ENCODE measurements at regions not wholly inside any gene's neighbourhood (a gene's known extent, or its start where the extent isn't known, plus 50 kb on each side); places are given as distances from the start of the nearest gene placed in this dataset.

DNA sequence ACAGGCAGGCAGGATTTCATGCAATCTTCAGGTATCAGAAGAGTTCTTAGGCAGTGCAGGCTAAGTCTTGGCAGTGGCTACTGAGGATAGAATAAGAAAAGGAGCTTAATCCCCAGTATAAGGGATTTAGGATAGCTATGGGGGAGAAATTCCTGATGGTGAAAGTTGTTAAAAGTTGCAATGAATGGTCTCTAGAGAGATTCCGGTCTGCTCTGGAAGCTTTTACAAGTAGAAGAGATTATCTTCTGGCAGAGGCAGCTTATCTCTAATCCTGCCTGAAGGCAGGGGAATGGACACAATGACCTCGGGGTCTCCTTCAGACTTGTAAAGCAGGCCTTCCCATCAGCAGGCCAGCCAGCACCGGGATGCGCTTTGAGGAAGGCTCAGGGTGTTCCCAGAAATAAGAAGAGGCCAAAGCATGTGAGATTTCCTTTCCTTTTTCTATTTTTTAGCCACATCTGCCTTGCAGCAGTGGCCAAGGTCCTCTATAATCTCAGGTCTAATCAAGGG is 253.9 kb upstream of the KLHL29 start:
- no peak for DNase-seq

DNA sequence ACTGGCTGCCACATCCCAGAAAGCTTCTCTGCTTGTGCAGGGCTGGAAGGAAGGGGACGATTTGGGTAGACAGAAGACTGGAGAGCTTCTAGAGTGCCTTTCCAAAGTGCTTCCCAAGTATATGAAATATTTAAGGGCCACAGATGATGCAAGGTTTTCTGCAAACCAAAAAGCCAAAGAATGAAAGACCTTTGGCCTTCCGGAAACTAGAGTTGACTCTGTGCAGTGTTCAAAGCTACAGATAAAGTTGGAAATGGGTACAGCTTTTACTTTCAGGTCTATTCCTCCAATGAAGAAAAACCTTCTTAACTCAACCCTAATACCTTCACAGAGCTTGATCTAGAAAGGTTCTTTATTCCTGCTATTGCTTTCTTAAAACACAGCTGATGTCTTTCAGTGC is 253.0 kb upstream of the KLHL29 start:
- DNase-seq, result no peak

DNA sequence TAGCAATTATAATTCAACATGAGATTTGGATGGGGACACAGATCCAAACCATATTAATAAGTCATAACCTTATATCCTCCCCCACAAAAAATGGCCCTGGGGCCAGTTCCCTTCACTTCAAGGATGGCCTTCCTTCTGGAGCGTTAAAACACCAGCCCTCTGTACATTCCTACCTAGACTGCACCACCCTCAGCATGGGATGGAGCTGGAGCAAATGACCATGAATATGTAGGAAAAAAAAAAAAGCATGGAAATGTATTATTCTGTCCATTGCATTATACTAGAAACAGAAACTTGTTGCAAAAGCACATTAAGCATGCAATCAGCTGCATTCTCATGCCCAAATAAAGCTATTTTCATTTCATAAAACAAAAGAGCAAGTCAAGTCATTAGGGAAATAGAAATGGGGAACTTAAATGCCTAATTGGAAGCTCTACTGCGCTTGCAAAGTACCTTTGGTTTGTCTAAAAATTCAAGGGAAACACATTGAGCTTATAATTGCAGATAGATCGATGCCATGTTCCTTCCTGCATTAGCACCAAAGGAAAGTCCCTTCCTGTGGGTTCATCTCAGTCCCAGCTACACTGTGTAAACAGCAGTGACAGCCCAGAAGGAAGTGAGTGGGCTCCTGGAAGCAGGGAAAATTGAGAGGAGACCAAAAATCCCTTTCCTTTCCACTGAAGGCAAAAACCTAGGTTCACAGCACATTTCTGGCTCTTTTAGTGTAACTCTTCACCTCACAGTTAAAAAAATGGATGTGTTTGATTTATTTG is 252.0 kb upstream of the KLHL29 start:
- DNase-seq, result no peak

DNA sequence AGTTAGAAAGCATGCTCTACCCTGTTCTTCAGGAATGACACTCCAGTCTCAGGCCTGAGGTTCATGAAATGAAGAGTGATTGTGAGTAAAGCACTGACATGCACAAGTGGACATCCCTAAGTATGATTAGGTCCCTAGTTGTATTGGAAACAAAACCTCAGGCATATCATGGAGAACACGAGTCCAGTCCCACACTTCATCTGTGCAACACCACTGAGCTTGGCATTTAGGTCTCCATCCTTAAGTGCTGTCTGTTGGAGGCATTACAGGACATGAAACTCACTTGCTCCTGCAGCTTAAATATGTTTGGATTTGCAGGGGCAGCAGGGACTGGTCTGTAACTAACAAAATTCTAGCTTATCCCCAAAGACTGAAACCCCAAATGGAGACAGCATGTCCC is 250.3 kb upstream of the KLHL29 start:
- no peak for DNase-seq

DNA sequence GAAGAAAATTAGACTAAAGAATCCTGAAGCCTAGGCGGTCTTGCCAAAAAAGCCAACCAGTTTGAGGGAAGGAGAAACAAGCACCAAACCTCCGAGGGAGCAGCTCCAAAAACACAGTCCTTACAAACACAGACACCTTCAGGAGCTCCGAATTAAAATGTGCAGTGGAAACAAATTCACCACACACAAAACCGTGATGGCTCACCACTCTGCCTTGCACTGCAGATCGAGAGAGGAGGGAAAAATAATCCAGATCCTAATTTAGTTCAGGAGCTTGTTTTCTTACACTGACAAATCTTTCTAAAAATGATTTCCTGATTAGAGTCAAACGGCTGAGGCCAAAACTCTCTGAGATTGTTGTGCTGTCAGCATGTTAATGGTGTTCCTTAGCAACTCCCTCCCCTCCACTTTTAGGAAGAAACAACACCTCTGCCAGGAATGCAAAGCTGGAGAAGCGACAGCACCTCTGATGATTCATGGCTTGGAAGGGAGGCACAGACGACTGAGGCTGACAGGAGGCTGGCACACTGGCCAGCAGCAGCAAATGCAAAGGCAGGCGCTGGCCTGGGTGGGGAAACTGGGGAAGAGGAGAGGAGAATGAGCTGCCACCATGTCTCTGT is 249.4 kb upstream of the KLHL29 start:
- DNase-seq, result no peak

DNA sequence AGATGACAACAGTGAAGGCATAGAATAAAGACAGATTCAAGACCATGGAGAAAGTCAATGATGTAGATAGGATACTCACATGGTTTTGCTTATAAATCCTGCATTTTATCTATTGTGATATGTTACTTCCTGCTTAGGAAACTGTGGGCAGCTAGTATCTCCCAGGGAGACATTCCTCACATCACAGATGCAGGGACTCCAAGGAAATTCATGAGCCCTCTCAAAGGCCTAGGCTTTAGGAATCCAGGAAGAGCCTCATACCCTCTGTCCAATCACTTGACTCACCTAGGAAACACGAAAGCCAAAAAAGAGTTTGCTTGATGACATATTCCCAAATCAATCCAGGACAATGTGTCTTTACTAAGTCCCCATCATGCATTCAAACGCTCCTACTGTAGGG is 247.8 kb upstream of the KLHL29 start:
- DNase-seq, result no peak

DNA sequence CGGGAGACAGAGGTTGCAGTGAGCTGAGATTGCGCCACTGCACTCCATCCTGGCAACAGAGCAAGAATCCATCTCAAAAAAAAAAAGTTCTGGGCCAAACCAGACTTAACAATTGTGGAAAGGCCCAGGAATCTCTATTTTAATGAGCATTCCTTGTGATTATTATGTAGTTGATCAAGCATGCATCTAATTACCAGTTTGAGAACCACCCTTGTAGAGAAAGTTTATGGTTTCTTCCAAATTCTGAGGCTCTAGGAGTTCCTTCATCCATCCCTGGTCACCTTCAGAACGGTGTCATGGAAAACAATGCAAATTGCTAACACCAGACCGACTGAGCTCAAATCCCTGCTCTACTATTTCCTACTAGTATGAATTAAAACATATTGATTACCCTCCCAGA is 246.3 kb upstream of the KLHL29 start:
- no peak for DNase-seq

DNA sequence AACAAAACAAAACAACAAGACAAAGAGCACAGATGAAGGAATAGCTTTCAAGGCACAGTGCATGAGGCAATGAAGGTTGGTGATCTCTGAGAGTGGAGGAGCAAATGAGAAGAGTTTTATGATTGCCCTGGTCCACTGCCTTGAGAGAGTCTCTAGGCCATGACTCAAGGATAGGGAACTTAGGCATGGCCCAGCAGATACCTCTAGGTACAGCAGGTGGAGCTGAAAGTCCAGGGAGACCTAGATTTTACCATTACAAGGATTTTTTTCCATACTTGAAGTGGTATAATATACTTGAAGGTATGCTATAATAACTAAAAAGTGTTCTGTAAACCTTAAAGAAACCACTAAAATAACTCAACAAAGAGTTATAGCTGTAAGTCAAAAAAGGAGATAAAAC is 239.5 kb upstream of the KLHL29 start:
- no peak for DNase-seq

DNA sequence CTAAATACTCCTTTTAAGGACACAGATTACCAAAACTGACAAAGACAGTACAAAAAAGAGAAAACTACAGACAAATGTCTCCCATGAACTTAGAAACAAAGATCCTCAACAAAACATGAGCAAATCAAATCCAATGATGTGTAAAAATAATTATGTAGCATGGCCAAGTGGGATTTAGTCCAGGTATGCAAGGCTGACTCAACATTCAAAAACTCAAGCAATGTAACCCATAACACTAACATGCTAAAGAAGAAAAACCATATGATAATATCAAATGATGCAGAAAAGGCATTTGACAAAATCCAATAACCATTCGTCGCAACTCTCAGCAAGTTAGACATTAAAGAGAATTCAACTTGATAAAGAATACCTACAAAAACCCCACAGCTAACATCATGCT is 239.0 kb upstream of the KLHL29 start:
- no peak for DNase-seq

DNA sequence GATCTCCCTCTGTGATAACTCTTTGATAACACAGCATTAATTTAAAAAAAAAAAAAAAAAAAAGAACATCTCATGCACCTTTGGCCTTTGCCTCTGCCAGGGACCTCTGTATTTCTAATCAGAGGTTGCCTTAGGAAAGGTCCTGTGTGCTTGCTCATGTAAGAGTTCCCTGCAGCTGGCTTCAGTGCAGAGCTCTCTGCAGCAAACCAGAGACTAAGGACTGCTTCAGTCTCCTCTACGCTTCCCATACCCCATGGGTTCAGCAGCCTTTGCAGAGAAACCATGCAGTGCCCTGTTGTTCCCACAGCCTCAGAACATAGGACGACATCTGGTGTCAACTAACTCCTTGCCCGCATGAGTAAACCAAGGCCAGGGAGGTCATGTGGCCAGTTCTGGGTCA is 236.6 kb upstream of the KLHL29 start:
- DNase-seq, result no peak

DNA sequence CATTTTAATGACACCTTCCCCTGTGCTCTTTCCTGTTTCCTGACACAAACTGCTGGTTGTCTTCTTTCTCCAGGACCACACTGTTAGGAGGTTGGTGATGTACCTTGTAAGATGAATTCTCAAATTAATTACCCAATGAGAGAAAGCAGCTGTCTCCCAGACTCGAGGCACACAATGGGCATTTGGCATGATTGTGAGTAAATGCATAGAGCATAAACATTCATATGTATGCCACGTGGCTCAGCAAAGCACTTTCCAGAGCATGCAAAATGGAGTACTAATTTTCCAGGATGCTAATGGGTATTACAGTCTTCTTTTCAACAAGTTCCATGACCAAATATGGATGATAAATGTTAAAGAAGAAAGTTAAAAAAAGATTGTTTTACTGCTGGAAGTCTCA is 235.2 kb upstream of the KLHL29 start:
- DNase-seq, result no peak

DNA sequence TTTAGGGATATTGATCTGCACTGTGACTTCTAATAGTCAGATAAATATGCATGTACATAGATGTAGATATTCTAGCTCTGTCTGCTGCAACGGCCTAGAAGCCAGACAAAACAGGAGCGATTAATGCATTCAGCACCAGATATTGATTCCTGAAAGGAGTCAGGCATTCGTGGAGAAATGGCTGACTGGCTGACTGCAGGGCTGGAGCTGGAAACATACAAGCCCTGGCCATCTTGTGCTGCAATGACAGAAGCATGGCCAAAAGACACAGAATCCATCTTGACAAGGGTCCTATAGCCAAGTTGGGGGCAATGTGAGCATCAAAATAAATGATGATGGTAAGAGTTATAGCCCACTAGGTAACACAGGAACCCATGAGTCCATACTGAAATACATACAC is 231.5 kb upstream of the KLHL29 start:
- no peak for DNase-seq

DNA sequence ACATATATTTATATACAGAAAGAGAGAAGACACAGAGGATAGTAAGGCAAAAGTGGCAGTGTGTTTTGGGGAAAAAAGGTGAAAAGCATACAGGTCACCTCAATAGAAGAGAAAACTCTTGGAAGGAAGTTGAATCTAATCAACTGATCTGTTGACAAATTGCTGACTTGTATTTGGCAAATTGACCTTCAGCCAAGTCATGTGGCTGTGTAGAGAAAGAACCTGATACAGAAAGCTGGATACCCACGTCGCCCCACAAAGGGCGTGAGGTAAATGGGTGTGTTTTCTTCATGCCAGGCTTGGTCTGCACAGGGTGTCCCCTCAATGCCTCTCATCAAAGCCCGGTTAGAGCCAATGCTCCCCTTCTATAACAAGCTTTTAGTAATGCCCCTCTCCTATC is 230.0 kb upstream of the KLHL29 start:
- no peak for DNase-seq

DNA sequence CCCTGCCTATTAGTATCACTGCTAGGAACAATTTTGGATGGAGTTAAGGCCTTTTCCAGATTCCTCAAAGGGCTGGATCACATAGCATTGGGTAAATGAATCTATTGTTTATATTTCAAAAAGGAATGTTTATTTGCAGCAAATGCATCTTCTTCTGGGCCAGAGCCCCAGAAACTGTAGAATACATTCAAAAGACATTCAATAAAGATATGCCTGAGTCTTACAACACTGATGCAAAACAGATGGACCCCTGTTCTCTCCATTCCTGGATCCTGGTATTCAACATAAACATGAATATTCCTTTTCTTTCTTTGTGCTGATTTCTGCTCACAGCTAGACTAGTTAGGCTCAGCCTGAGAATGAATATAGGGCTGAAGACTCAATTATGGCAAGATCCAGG is 227.2 kb upstream of the KLHL29 start:
- no peak for DNase-seq

DNA sequence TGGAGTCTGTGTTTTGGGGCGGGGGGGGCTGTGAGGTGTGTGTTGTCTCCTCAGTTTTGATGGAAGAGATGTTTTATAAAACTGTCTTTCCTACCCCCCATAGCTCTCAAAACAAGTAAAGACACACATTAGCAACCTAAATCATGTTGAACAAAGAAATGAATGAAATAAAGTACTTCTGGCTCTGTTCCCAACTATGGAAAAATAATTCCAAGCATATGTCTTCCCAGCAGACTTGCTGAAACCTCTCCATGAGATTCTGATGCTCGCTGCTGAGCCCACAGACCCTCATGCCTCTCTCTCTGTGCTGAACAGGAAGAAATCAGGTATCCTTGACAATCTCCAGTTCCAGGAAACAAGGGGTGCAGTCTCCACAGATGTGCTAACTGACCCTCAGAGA is 226.7 kb upstream of the KLHL29 start:
- DNase-seq, result no peak

DNA sequence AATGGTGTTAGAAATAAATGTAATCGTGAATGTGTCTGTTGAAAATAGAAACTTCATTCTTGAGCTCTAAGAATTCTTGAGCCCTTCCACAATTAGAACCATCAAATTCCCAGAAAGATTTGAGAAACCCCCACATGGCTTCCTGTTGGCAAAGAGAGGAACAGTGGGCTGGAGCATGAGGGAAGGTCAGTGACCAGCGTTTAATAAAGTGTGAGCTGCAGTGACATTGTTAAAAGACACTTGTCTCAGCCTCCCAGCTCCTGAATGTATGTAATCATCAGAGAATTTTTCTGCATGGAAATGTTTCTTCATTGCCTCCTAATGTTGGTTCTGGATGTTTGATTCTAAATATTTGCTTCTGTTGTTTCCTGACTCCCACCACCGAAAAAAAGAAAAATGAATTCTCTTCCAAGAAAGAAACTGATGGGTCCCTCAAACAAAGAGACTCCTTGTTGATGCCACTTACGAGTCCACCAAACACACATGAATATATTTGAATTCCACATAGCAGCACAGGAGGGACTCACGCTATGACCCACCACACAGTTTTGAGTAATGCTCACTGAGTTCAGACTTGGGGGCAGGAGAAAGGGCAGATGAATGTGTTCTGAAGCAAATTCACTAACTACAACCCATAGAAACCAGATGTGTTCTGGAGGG is 225.1 kb upstream of the KLHL29 start:
- DNase-seq, result no peak

DNA sequence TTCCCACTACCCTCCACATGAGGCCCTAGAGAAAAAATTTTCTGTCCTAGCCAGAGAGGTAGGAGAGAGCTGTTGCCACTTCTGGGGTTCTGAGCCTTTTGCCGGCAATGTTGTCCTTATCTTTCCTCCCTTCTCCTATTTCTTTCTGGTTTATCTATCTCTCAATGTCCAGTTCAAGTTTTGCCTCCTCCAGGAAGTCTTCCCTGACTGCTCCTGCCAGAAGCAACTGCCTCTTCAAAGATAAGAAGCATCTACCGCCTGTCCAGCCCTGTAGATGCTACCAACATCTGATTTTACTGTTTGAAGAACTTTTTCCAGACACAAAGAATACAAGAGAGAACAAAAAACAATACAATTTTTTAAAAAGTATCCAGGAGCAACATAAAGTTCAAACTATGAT is 220.8 kb upstream of the KLHL29 start:
- no peak for DNase-seq

DNA sequence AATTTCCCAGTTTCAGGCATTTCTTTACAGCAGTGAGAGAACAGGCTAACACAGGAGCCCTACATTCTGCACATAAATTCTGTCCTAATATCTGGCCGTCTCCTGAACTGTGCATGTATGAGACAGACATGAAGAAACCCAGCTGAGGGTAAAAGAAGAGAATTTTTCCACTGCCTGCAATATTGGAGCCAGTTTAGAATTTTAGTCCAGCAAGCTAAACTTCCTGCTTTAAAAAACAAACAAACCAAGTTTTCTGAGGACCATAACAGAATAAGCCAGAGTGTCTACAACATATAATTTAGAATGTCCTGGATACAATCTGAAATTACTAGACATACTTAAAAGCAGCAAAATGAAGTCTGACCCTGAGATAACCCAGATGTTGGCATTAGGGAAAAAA is 215.1 kb upstream of the KLHL29 start:
- DNase-seq, result no peak

DNA sequence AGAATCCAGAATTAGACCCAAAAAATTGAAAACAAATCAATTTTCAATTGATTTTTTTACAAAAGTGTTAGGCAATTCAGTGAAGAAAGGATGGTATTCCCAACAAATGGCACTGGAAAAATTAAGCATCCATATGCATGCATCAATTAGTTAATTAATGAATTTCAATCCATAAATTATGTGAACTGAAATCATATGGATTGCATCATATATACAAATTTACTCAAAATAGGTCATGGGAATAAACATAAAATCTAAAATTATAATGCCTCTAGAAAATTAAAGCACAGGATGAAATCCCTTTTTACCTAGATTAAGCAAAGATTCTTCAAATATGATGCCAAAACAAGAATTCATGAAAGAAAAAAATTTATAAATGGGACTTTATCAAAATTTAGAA is 213.9 kb upstream of the KLHL29 start:
- no peak for DNase-seq

DNA sequence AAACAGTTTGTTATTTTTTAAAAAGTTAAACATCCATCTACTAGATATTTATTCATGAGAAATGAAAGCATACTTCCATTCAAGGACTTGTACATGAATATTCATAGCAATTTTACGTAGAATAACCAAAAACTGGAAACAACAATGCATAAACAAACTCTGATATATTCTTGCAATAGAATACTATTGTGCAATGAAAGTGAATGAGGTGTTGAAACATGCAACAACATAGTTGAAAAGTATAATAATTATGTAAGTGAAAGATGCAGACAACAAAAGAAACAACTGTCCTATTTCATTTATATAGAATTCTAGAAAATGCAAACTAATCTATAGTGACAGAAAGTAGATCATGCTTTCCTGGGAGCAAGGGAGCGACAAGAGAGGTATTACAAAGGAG is 206.6 kb upstream of the KLHL29 start:
- no peak for DNase-seq

DNA sequence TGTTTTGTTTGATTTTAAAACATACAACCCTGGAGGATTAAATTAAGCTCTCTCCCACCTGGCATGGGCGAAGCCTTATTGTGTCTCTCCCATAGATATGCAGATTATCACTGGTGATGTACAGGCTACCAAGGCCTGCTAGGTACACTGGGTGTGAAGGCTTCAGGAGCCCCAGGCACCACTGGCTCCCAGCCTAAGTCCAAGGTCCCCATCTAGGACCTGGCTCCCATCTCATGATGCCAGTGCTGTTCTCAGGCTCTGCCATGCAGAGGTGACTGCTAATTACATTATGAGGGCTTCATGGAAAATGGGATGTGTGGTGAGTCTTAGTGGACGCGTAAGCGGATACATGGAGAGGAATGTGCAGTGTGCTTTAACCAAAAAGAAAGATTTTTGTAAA is 201.2 kb upstream of the KLHL29 start:
- no peak for DNase-seq

DNA sequence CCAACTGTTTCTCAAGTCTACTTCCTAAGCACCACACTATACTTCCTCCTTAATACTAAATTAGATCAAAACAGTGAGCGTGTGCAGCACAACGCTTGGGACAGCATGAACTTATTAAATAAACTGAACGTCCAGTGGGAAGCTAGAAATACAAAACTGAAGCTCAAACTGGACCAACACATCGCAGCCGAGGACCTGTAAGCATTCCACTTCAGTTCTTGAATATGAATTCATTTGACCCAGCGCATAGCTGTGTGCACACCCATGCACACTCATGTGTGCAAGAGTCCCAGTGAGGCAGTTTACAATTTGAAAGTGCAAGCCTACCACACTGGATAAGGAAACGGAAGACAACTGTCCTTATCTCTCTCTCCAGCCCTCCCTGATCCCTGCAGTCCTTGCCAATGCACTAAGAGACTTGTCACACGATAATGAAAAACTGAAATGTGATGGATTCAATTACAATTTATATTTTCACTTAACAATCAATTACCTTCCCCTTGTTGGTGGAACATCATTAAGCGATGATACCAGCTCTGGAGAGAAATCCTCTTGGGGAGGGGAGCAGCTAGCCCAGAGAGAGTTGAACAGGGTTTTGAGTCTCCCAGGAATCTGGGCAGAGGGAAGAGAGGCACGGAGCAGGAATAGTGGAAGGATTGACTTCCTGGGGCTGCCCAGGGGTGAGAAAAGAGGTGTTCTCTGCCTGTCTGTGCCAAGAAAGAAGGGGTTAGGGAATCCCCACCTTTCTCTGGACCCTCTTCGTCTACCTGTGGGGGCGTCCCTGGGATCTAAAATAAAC is 186.5 kb upstream of the KLHL29 start:
- no peak for DNase-seq

DNA sequence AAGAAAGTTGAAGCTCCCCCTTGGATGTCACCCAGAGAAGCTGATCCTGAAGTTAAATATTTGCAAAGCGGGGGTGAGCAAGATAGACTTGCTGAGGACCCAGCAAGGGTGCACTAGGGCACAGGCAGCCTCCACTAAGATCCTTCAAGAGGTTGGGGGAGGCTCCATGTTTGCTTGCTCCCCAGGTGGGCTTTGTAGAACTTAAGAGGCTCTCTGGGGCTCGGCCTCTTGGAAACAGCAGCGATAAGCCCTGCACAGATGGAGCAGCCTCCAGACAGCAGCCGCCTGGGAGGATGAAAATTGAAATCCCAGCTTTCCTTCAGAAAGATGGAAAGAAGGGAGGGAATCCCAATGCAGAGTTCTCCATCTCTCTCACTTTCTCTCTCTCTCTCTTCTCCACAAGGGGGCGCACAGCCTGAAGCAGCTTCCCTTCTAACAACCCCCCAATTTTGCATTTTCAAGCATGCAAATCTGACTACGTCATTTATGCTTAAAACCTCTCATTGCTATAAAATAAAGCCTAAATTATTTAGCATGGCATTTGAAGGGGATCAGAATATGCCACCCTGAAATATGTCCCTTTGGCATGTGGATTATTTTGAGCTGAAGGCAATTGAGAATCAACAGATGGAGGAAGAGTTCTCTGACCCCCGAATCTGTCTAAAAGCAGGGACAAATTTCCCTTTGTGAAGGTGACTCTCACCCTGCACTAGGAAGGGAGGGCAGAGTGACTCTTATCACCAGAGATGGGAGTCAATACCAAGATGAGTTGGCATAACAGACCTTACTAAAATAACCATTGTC is 185.7 kb upstream of the KLHL29 start:
- peak in 1 of 2 donors; percentile 10 for DNase-seq

Data from stimulated activated CD4-positive, alpha-beta T cell treated with anti-CD3 and anti-CD28 coated beads, Interleukin-2, amount 100 ng/mL, for 24 hours (primary cell).